IMR-90 (cell line): ENCODE measurements at regions not wholly inside any gene's neighbourhood (a gene's known extent, or its start where the extent isn't known, plus 50 kb on each side); places are given as distances from the start of the nearest gene placed in this dataset.

Experiments used
- BHLHE40 ChIP-seq: fragments of 150-350 bp; IDR thresholded peaks from 2 replicates; pipeline ENCODE4 v1.6.1; 2016; ENCODE audit warnings: mild to moderate bottlenecking, low read depth, low read length
- CHD1 ChIP-seq: IDR thresholded peaks from 2 replicates; pipeline ENCODE4 v1.6.1; 2012; ENCODE audit warnings: low read depth, low read length, improper control_type of control experiment
- CTCF ChIP-seq: conservative IDR thresholded peaks from 2 replicates; pipeline ENCODE4 v1.5.1; 2012; ENCODE audit warnings: mild to moderate bottlenecking, low read depth, low read length, improper control_type of control experiment
- FOS ChIP-seq: fragments of 150-350 bp; IDR thresholded peaks from 2 replicates; pipeline ENCODE4 v1.6.1; 2016; ENCODE audit warnings: low read depth, low read length
- MAFK ChIP-seq: IDR thresholded peaks from 2 replicates; pipeline ENCODE4 v1.6.1; 2012; ENCODE audit warnings: low read depth, low read length, improper control_type of control experiment
- MXI1 ChIP-seq: IDR thresholded peaks from 2 replicates; pipeline ENCODE4 v1.6.1; 2012; ENCODE audit warnings: low read depth, mild to moderate bottlenecking, low read length, moderate library complexity, borderline replicate concordance
- POLR2A ChIP-seq: IDR thresholded peaks from 2 replicates; pipeline ENCODE4 v1.6.1; 2012; ENCODE audit warnings: mild to moderate bottlenecking, low read depth, low read length
- RAD21 ChIP-seq: IDR thresholded peaks from 2 replicates; pipeline ENCODE4 v1.6.1; 2012; ENCODE audit warnings: low read length, improper control_type of control experiment
- RFX5 ChIP-seq: IDR thresholded peaks from 2 replicates; pipeline ENCODE4 v1.8.0; 2012; ENCODE audit warnings: low read depth, mild to moderate bottlenecking, low read length, moderate library complexity
- USF2 ChIP-seq: fragments of 150-350 bp; IDR thresholded peaks from 2 replicates; pipeline ENCODE4 v1.6.1; 2017; ENCODE audit warnings: mild to moderate bottlenecking, antibody characterized with exemption, low read length, low read depth

- TF ChIP-seq CTCF (no peak), FOS (no peak), POLR2A (no peak), MXI1 (no peak), MAFK (no peak), RAD21 (no peak), CHD1 (no peak), USF2 (no peak), RFX5 (no peak), BHLHE40 (no peak)
Measured at GRCh38 chr16:76791151-76791550, 399.8 kb upstream of the MON1B start.
